GM12878 (cell line): ENCODE measurements at regions not wholly inside any gene's neighbourhood (a gene's known extent, or its start where the extent isn't known, plus 50 kb on each side); places are given as distances from the start of the nearest gene placed in this dataset.

Experiments
- ATAC-seq: fragments of 200-7000 bp; cut with Tn5 transposase; 3 replicates; pipeline ENCODE4 v1.9.1; 2020; ENCODE audit warnings: mild to moderate bottlenecking, moderate library complexity
- BruUV-seq: library from RNA; stranded (reverse); fragments of 400-500 nt; replicated peaks from 2 replicates; lab custom pipeline; 2021; lab: Mats Ljungman, UMichigan
- CTCF ChIA-PET: fragments of 300-600 bp; sonication (Branson Sonifier 250); formaldehyde crosslinking; extraction: SDS; loops from one replicate; lab custom pipeline; 2021; ENCODE audit warnings: inconsistent platforms; lab: Yijun Ruan, JAX
- POLR2A ChIA-PET: fragments of 350-600 bp; formaldehyde crosslinking; extraction: SDS; loops from one replicate; lab custom pipeline; 2021; ENCODE audit warnings: inconsistent platforms; lab: Charles Lee
- RAD21 ChIA-PET: fragments of 300-600 bp; sonication (Branson Sonifier 250); formaldehyde crosslinking; loops from one replicate; lab custom pipeline; 2023; ENCODE audit warnings: antibody characterized with exemption; ENCODE audit not compliant: unreplicated experiment; lab: Charles Lee
- SMC1A ChIA-PET: fragments of 300-600 bp; sonication (Branson Sonifier 250); formaldehyde crosslinking; loops from one replicate; lab custom pipeline; 2023; ENCODE audit not compliant: unreplicated experiment, uncharacterized antibody; lab: Charles Lee
- DNase-seq: peaks from one replicate; pipeline ENCODE4 v3.0.0-alpha.2; 2011; ENCODE audit warnings: low read depth, low spot score
- FAIRE-seq: peaks from 3 replicates; lab custom pipeline; 2011; peaks lifted over from hg19 to GRCh38; lab: Jason Lieb, UNC
- H2AFZ ChIP-seq: 2 replicates; pipeline ENCODE4 v1.6.0; 2011; ENCODE audit warnings: low read depth, low read length, control low read depth; ENCODE audit not compliant: control insufficient read depth
- H3K27ac ChIP-seq: 2 replicates; pipeline ENCODE4 v1.5.1; 2011; ENCODE audit warnings: control low read depth; ENCODE audit not compliant: control insufficient read depth, insufficient read depth
- H3K27me3 ChIP-seq, 2 experiments: replicated peaks in 1 of 2; 2 replicates each; pipeline versions ENCODE4 v1.6.0 to v1.6.1; 2011; ENCODE audit warnings: low read length in 1 of 2; ENCODE audit not compliant: control insufficient read depth in 2 of 2, insufficient read depth in 2 of 2
- H3K36me3 ChIP-seq, 2 experiments: 2 replicates each; pipeline ENCODE4 v1.5.1; 2011; ENCODE audit warnings: low read length in 1 of 2; ENCODE audit not compliant: control insufficient read depth in 2 of 2, insufficient read depth in 2 of 2
- H3K4me1 ChIP-seq: 2 replicates; pipeline ENCODE4 v1.6.1; 2011; ENCODE audit warnings: mild to moderate bottlenecking, low read length, moderate library complexity, mixed read lengths; ENCODE audit not compliant: control insufficient read depth, insufficient read depth
- H3K4me2 ChIP-seq: 2 replicates; pipeline ENCODE4 v1.6.0; 2011; ENCODE audit warnings: control low read depth; ENCODE audit not compliant: control insufficient read depth, insufficient read depth
- H3K4me3 ChIP-seq: fragments of 200-600 bp; sonication (generic); 2 replicates; pipeline ENCODE4 v1.5.1; 2016
- H3K79me2 ChIP-seq: 2 replicates; pipeline ENCODE4 v1.6.0; 2011; ENCODE audit warnings: low read length; ENCODE audit not compliant: control insufficient read depth, insufficient read depth
- H3K9ac ChIP-seq: 2 replicates; pipeline ENCODE4 v1.8.0; 2011; ENCODE audit warnings: low read length, control low read depth, mixed read lengths; ENCODE audit not compliant: control insufficient read depth, insufficient read depth
- H3K9me3 ChIP-seq: replicated peaks from 3 replicates; pipeline ENCODE4 v1.5.1; 2011; ENCODE audit warnings: mild to moderate bottlenecking, low read length; ENCODE audit not compliant: control insufficient read depth, insufficient read depth
- H4K20me1 ChIP-seq: 2 replicates; pipeline ENCODE4 v1.6.0; 2011; ENCODE audit not compliant: control insufficient read depth, insufficient read depth
- GABPA ChIP-seq: IDR thresholded peaks from 2 replicates; pipeline ENCODE4 v1.6.1; 2014; ENCODE audit warnings: antibody characterized with exemption, low read depth, mild to moderate bottlenecking, inconsistent platforms
- JUNB ChIP-seq: IDR thresholded peaks from 2 replicates; pipeline ENCODE4 v1.6.1; 2016; ENCODE audit warnings: antibody characterized with exemption, mild to moderate bottlenecking
- NFXL1 ChIP-seq: fragments of 450-650 bp; IDR thresholded peaks from 2 replicates; pipeline ENCODE4 v1.6.1; 2017; ENCODE audit warnings: antibody characterized with exemption, mild to moderate bottlenecking, borderline replicate concordance
- NR2C1 ChIP-seq: fragments of 450-650 bp; IDR thresholded peaks from 2 replicates; pipeline ENCODE4 v1.6.1; 2017; ENCODE audit warnings: antibody characterized with exemption, mild to moderate bottlenecking, moderate library complexity
- PAX5 ChIP-seq: IDR thresholded peaks from 2 replicates; pipeline ENCODE4 v1.6.1; 2011; ENCODE audit warnings: low read depth, low read length, borderline replicate concordance
- PBX3 ChIP-seq: IDR thresholded peaks from 2 replicates; pipeline ENCODE4 v1.6.1; 2011; ENCODE audit warnings: mild to moderate bottlenecking, low read depth, low read length, moderate library complexity; ENCODE audit not compliant: insufficient replicate concordance
- PML ChIP-seq: IDR thresholded peaks from 2 replicates; pipeline ENCODE4 v1.6.1; 2012; ENCODE audit warnings: low read length, inconsistent platforms
- TCF7 ChIP-seq: IDR thresholded peaks from 2 replicates; pipeline ENCODE4 v1.6.1; 2014; ENCODE audit warnings: antibody characterized with exemption, borderline replicate concordance
- ZBTB33 ChIP-seq: fragments of 450-650 bp; IDR thresholded peaks from 2 replicates; pipeline ENCODE4 v1.6.1; 2017; ENCODE audit warnings: mild to moderate bottlenecking
- WGBS: methylation state at CpG from one replicate; pipeline ENCODE4 v1.1.6; 2016; ENCODE audit warnings: low lambda C conversion rate; ENCODE audit not compliant: insufficient replicate concordance, insufficient coverage; ENCODE audit errors: missing lambda C conversion rate; 5-methylcytosine and 5-hydroxymethylcytosine counted together
- in situ Hi-C: fragments of 300-500 bp; cut with MboI; formaldehyde crosslinking; loops from 9 replicates; pipeline ENCODE4 v1.14.3; 2018; ENCODE audit warnings: mixed read lengths
- intact Hi-C: fragments of 100-400 bp; cut with micrococcal nuclease; formaldehyde crosslinking; loops from one replicate; pipeline ENCODE4 v1.14.2; 2022; ENCODE audit not compliant: unreplicated experiment

GRCh38 chr6:109916759-109917158 lies 61.4 kb upstream of the GPR6 start (continued):
- TF ChIP-seq PBX3 = no peak
- TF ChIP-seq TCF7 = no peak
- no peak for TF ChIP-seq GABPA
- no peak for TF ChIP-seq PML
- TF ChIP-seq ZBTB33 = no peak

GRCh38 chr6:109918227-109918626 lies 59.9 kb upstream of the GPR6 start:
- Histone ChIP-seq H3K27ac (no peak overlapping the region), H3K4me2 (no peak overlapping the region), H4K20me1 (no peaks in the 10 kb centered on the region), H3K4me1 (no peaks in the 10 kb centered on the region), H3K27me3 (no peaks in the 10 kb centered on the region; a peak in 1 of 4 replicates), H2AFZ (no peak overlapping the region), H3K36me3 (no peaks in the 10 kb centered on the region), H3K9ac (no peak overlapping the region), H3K9me3 (no peaks in the 10 kb centered on the region), H3K79me2 (no peaks in the 10 kb centered on the region), H3K4me3 (no peak overlapping the region)
- TF ChIP-seq PAX5 = no peak
- TF ChIP-seq NR2C1 = no peak
- TF ChIP-seq NFXL1 = no peak
- no peak for TF ChIP-seq JUNB
- ATAC-seq = no peak
- ChIA-PET CTCF (no interaction called here), SMC1A (no interaction called here), POLR2A (no interaction called here), RAD21 (interaction anchor here (1.8 kb wide), 1 partner anchor 121 kb away, joined by 4 read pairs; no protein-coding TSS in a partner anchor)
- intact Hi-C loops = no loop called here
- FAIRE-seq = no peak
- no TSS peak for BruUV-seq
- 94% methylated on average over 3 of the region's 3 CpGs for WGBS
- in situ Hi-C loops = no loop called here
- DNase-seq = no peak
